SK-N-MC (cell line): ENCODE measurements at regions not wholly inside any gene's neighbourhood (a gene's known extent, or its start where the extent isn't known, plus 50 kb on each side); places are given as distances from the start of the nearest gene placed in this dataset.

Experiments used
- EZH2 ChIP-seq: fragments of 200-600 bp; sonication (generic); IDR thresholded peaks from one replicate; pipeline ENCODE4 v1.6.1; 2017; ENCODE audit warnings: antibody characterized with exemption
- POLR2AphosphoS5 ChIP-seq: IDR thresholded peaks from 2 replicates; pipeline ENCODE4 v1.6.1; 2012; ENCODE audit warnings: mild to moderate bottlenecking, low read depth, low read length, borderline replicate concordance

- TF ChIP-seq EZH2 (no peak), POLR2AphosphoS5 (no peak)
Measured at GRCh38 chr5:2461701-2462691, 289.5 kb downstream of the IRX2 start.
